ENCODE measurements at regions not wholly inside any gene's neighbourhood (a gene's known extent, or its start where the extent isn't known, plus 50 kb on each side); places are given as distances from the start of the nearest gene placed in this dataset.

- Histone ChIP-seq H3K9me3 (peaks cover 0 to 10% (median 9%) of the 10 kb centered on the region in 4 donors), H3K4me3 (no peak overlapping the region)
- TF ChIP-seq EP300 (IDR thresholded peaks at IDR 0.05) = no peak
Measured at GRCh38 chr2:206368484-206368883, 74.8 kb upstream of the ADAM23 start.

GRCh38 chr2:206368933-206369569, 74.3 kb upstream of the ADAM23 start:
- 33 to 57% (median 40%) methylated on average over 3 of the region's 3 CpGs for WGBS, 5 donors
- H3K36me3 ChIP-seq = no peaks in the 10 kb centered on the region
- H3K4me1 ChIP-seq = no peaks in the 10 kb centered on the region
- no peak overlapping the region for H3K27ac ChIP-seq
- no peak for TF ChIP-seq EP300 (IDR thresholded peaks at IDR 0.05)
- no peak for TF ChIP-seq POLR2A (IDR thresholded peaks at IDR 0.05)
- no peak for TF ChIP-seq CTCF (IDR thresholded peaks at IDR 0.05)
- TF ChIP-seq POLR2AphosphoS5 (IDR thresholded peaks at IDR 0.05) = no peak
- peaks cover 0 to 10% (median 9%) of the 10 kb centered on the region in 4 donors for H3K9me3 ChIP-seq
- no peak overlapping the region for H3K4me3 ChIP-seq
- no peaks in the 10 kb centered on the region for H3K27me3 ChIP-seq
- DNase-seq = no peak
- intact Hi-C loops (cut with DNase I; ENCODE audit: low total_unique reads) = no loop called here

More at GRCh38 chr2:206368484-206368883, 74.8 kb upstream of the ADAM23 start:
- no peaks in the 10 kb centered on the region for H3K27me3 ChIP-seq
- no peaks in the 10 kb centered on the region for H3K4me1 ChIP-seq
- no peak for DNase-seq
- no peaks in the 10 kb centered on the region for H3K36me3 ChIP-seq
- intact Hi-C loops (cut with DNase I; ENCODE audit: low total_unique reads) = no loop called here
- no peak overlapping the region for H3K27ac ChIP-seq

GRCh38 chr2:206375956-206376355, 67.4 kb upstream of the ADAM23 start:
- no peak overlapping the region for H3K27ac ChIP-seq
- intact Hi-C loops (cut with DNase I; ENCODE audit: low total_unique reads) = no loop called here

GRCh38 chr2:206378835-206379234, 64.5 kb upstream of the ADAM23 start:
- TF ChIP-seq POLR2AphosphoS5 (IDR thresholded peaks at IDR 0.05) (no peak), CTCF (IDR thresholded peaks at IDR 0.05) (no peak), POLR2A (IDR thresholded peaks at IDR 0.05) (no peak), EP300 (IDR thresholded peaks at IDR 0.05) (no peak)
- WGBS, 5 donors = 61 to 76% (median 73%) methylated on average over 3 to 4 of the region's 4 CpGs
- Histone ChIP-seq H3K27me3 (no peaks in the 10 kb centered on the region), H3K4me3 (no peak overlapping the region), H3K9me3 (peaks cover 0 to 20% (median 18%) of the 10 kb centered on the region in 4 donors), H3K27ac (no peak overlapping the region), H3K36me3 (no peaks in the 10 kb centered on the region), H3K4me1 (no peaks in the 10 kb centered on the region)
- intact Hi-C loops (cut with DNase I; ENCODE audit: low total_unique reads) = no loop called here
- DNase-seq = peak in 1 of 2 donors; percentile 1

More at GRCh38 chr2:206375956-206376355, 67.4 kb upstream of the ADAM23 start:
- TF ChIP-seq EP300 (IDR thresholded peaks at IDR 0.05) = no peak
- no peak for TF ChIP-seq CTCF (IDR thresholded peaks at IDR 0.05)
- TF ChIP-seq POLR2A (IDR thresholded peaks at IDR 0.05) = no peak
- TF ChIP-seq POLR2AphosphoS5 (IDR thresholded peaks at IDR 0.05) = no peak
- Histone ChIP-seq H3K36me3 (no peaks in the 10 kb centered on the region), H3K27me3 (no peaks in the 10 kb centered on the region), H3K4me3 (no peak overlapping the region), H3K9me3 (peaks cover 0 to 15% (median 11%) of the 10 kb centered on the region in 4 donors), H3K4me1 (no peaks in the 10 kb centered on the region)
- no peak for DNase-seq

GRCh38 chr2:206379266-206379665, 64.1 kb upstream of the ADAM23 start:
- Histone ChIP-seq H3K27ac (no peak overlapping the region), H3K36me3 (no peaks in the 10 kb centered on the region), H3K9me3 (peaks cover 0 to 24% (median 22%) of the 10 kb centered on the region in 4 donors), H3K27me3 (no peaks in the 10 kb centered on the region), H3K4me3 (no peak overlapping the region), H3K4me1 (no peaks in the 10 kb centered on the region)
- no peak for TF ChIP-seq CTCF (IDR thresholded peaks at IDR 0.05)
- TF ChIP-seq POLR2AphosphoS5 (IDR thresholded peaks at IDR 0.05) = no peak
- no peak for TF ChIP-seq POLR2A (IDR thresholded peaks at IDR 0.05)
- no peak for TF ChIP-seq EP300 (IDR thresholded peaks at IDR 0.05)
- intact Hi-C loops (cut with DNase I; ENCODE audit: low total_unique reads) = no loop called here
- WGBS, 5 donors = 47 to 75% (median 70%) methylated on average over 1 of the region's 1 CpG
- peak in 1 of 2 donors; percentile 41 for DNase-seq
